ENCODE measurements at regions not wholly inside any gene's neighbourhood (a gene's known extent, or its start where the extent isn't known, plus 50 kb on each side); places are given as distances from the start of the nearest gene placed in this dataset.

GRCh38 chr9:107169796-107170195 lies 113.3 kb upstream of the RAD23B start:
- H3K36me3 Mint-ChIP-seq (ENCODE audit: low read depth) = no peaks in the 10 kb centered on the region
- peaks cover 24% of the 10 kb centered on the region for H3K27me3 Mint-ChIP-seq
- H3K9me3 Mint-ChIP-seq = no peaks in the 10 kb centered on the region
- no peak overlapping the region for H3K27ac Mint-ChIP-seq
- no peak for DNase-seq
- peaks cover 26% of the 10 kb centered on the region for H3K4me1 Mint-ChIP-seq (ENCODE audit: low read depth)
- H3K4me3 Mint-ChIP-seq = no peak overlapping the region

DNA sequence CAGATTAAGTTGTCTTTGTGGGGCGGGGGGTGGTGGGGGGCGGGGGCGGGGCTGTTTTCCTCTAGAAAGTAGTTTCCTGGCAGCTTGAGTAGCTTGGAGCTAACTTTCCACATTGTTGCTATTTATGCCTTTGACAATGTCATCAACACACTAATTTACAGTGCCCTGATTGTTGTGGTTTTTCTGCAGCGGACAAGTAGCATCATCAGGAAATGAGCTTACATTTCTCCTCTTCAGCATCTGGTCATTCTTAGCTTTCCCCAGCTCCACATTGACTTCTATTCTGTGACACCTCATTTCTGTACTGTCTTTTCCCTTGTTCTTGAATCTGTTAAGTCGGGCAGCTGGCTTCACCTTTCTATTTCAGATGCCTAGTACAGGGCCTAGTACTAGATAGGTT lies 112.3 kb upstream of the RAD23B start:
- Mint-ChIP-seq H3K36me3 (ENCODE audit: low read depth) (no peaks in the 10 kb centered on the region), H3K27ac (no peak overlapping the region), H3K4me3 (no peak overlapping the region), H3K27me3 (peaks cover 23% of the 10 kb centered on the region), H3K9me3 (no peaks in the 10 kb centered on the region), H3K4me1 (ENCODE audit: low read depth) (peaks cover 29% of the 10 kb centered on the region)
- no peak for DNase-seq

GRCh38 chr9:107172160-107172978 lies 110.7 kb upstream of the RAD23B start:
- Mint-ChIP-seq H3K4me3 (no peak overlapping the region), H3K27me3 (peaks cover 31% of the 10 kb centered on the region), H3K27ac (peak overlapping the region; percentile 62), H3K4me1 (ENCODE audit: low read depth) (peaks cover 29% of the 10 kb centered on the region), H3K9me3 (no peaks in the 10 kb centered on the region), H3K36me3 (ENCODE audit: low read depth) (no peaks in the 10 kb centered on the region)
- DNase-seq = peak; percentile 64

DNA sequence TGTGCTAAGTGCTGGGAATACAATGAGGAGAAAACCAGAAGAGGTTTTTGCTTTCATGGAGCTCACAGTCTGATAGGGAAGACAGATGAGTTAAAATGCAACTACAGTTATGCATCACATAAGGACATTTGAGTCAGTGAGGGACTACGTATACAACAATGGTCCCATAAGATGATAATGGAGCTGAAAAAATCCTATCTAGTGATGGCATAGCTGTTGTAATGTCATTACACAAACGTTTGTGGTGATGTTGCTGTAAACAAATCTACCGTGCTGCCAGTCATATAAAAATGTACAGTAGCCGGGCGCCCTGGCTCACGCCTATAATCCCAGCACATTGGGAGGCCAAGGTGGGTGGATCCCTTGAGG lies 110.1 kb upstream of the RAD23B start:
- no peak for DNase-seq
- no peaks in the 10 kb centered on the region for H3K9me3 Mint-ChIP-seq
- H3K36me3 Mint-ChIP-seq (ENCODE audit: low read depth) = no peaks in the 10 kb centered on the region
- no peak overlapping the region for H3K4me3 Mint-ChIP-seq
- peak overlapping the region; percentile 62 for H3K27ac Mint-ChIP-seq
- H3K27me3 Mint-ChIP-seq = peaks cover 32% of the 10 kb centered on the region
- peaks cover 29% of the 10 kb centered on the region for H3K4me1 Mint-ChIP-seq (ENCODE audit: low read depth)

- no peaks in the 10 kb centered on the region for H3K9me3 Mint-ChIP-seq
Observed at GRCh38 chr9:107173422-107174180, 109.5 kb upstream of the RAD23B start.

GRCh38 chr9:107174441-107174840 lies 108.6 kb upstream of the RAD23B start:
- Mint-ChIP-seq H3K27me3 (peaks cover 32% of the 10 kb centered on the region), H3K4me3 (no peak overlapping the region), H3K36me3 (ENCODE audit: low read depth) (no peaks in the 10 kb centered on the region), H3K9me3 (no peaks in the 10 kb centered on the region), H3K4me1 (ENCODE audit: low read depth) (peaks cover 29% of the 10 kb centered on the region), H3K27ac (no peak overlapping the region)
- DNase-seq = no peak

More at GRCh38 chr9:107173422-107174180, 109.5 kb upstream of the RAD23B start:
- Mint-ChIP-seq H3K27ac (peak overlapping the region; percentile 23), H3K27me3 (peaks cover 32% of the 10 kb centered on the region), H3K4me3 (no peak overlapping the region), H3K4me1 (ENCODE audit: low read depth) (peaks cover 29% of the 10 kb centered on the region), H3K36me3 (ENCODE audit: low read depth) (no peaks in the 10 kb centered on the region)
- no peak for DNase-seq

GRCh38 chr9:107175041-107175440 lies 108.0 kb upstream of the RAD23B start:
- no peak for DNase-seq
- Mint-ChIP-seq H3K27me3 (peaks cover 34% of the 10 kb centered on the region), H3K4me1 (ENCODE audit: low read depth) (peaks cover 29% of the 10 kb centered on the region), H3K9me3 (no peaks in the 10 kb centered on the region), H3K4me3 (no peak overlapping the region), H3K36me3 (ENCODE audit: low read depth) (no peaks in the 10 kb centered on the region), H3K27ac (no peak overlapping the region)

DNA sequence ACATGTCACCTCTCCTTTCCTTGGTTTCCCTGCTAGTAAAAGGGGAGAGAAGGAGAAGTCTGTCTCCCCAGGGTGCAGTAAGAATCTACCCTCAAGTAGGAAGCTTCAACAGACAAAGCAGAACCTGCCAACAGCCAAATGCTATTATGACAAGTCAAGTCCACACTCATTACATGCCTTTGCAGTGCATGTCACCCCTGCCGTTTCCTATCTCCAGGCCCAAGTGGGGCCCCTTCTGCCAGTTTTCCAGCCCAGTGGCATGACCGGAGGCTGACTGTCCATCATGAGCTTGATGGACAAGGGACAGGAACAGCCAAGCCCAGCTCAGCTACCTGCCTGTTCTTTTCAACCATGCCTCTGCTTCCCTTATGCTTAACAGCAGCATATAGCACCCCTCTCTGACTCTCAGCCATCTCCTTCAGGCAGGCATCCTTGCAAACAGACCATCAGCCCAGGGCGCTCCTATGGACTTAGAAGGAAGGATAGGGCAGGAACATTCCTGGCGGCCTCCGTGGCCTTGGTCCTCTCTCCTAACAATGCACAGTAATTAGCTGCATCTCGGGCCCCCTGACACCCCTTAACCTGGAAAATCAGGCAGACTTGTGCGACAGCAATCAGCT lies 107.2 kb upstream of the RAD23B start:
- Mint-ChIP-seq H3K4me1 (ENCODE audit: low read depth) (peaks cover 29% of the 10 kb centered on the region), H3K27me3 (peaks cover 30% of the 10 kb centered on the region), H3K36me3 (ENCODE audit: low read depth) (no peaks in the 10 kb centered on the region), H3K27ac (no peak overlapping the region), H3K4me3 (no peak overlapping the region), H3K9me3 (no peaks in the 10 kb centered on the region)
- DNase-seq = no peak

- Mint-ChIP-seq H3K4me3 (no peak overlapping the region), H3K4me1 (ENCODE audit: low read depth) (peaks cover 29% of the 10 kb centered on the region), H3K36me3 (ENCODE audit: low read depth) (no peaks in the 10 kb centered on the region), H3K27ac (no peak overlapping the region), H3K9me3 (no peaks in the 10 kb centered on the region), H3K27me3 (peaks cover 35% of the 10 kb centered on the region)
- DNase-seq = no peak
Observed at GRCh38 chr9:107176436-107177151, 106.5 kb upstream of the RAD23B start.

DNA sequence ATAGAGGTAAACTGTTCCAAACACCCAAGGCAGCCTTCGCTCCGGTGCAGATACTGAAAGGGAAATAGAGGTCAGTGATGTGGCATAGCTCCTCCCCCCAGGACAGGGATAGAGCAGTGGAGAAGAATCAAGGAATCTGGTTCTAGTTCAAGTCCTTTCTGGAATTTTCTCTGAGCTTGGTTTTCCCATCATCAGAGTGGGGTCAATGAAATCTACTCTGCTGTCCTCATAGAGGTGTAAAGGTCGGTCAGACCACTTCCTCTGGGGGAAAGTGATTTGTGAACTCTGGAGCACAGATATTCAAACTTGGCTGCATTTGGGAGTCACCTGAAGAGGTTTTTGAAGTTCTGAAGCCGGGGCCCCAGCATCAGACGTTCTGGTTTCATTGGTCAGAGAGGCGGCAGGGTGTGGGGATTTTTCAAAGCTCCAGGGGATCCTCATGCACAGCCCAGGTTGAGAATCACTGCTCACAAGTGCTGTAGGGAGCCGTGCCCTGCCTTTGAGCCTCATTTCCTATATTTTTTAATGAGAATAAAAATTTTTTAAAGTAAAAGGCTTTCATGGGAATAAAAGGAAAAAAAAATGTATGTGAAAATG lies 105.7 kb upstream of the RAD23B start:
- DNase-seq = no peak
- peaks cover 3% of the 10 kb centered on the region for H3K9me3 Mint-ChIP-seq
- H3K27ac Mint-ChIP-seq = no peak overlapping the region
- H3K27me3 Mint-ChIP-seq = peaks cover 40% of the 10 kb centered on the region
- no peaks in the 10 kb centered on the region for H3K36me3 Mint-ChIP-seq (ENCODE audit: low read depth)
- peaks cover 27% of the 10 kb centered on the region for H3K4me1 Mint-ChIP-seq (ENCODE audit: low read depth)
- no peak overlapping the region for H3K4me3 Mint-ChIP-seq

DNA sequence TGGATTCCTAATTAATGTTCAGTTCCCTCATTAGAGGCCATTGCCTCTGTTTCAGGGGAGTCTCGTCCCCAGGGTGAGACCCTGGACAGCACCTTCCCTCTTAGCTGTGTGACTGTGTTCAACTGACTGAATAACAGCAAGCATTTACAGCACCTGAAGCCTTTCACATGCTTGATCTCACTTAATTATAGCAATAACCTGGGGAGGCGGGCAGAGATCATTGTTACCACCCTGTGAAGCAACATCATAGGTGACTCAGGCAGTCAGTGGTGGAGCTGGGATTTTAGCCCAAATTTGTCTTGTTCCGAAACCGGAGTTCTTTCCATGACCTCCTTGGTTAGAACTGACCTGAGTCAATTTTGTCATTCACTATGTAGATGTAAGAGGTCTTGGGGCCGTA lies 105.2 kb upstream of the RAD23B start:
- Mint-ChIP-seq H3K27ac (no peak overlapping the region), H3K36me3 (ENCODE audit: low read depth) (no peaks in the 10 kb centered on the region), H3K9me3 (peaks cover 5% of the 10 kb centered on the region), H3K4me3 (no peak overlapping the region), H3K4me1 (ENCODE audit: low read depth) (peaks cover 22% of the 10 kb centered on the region), H3K27me3 (peaks cover 42% of the 10 kb centered on the region)
- no peak for DNase-seq

DNA sequence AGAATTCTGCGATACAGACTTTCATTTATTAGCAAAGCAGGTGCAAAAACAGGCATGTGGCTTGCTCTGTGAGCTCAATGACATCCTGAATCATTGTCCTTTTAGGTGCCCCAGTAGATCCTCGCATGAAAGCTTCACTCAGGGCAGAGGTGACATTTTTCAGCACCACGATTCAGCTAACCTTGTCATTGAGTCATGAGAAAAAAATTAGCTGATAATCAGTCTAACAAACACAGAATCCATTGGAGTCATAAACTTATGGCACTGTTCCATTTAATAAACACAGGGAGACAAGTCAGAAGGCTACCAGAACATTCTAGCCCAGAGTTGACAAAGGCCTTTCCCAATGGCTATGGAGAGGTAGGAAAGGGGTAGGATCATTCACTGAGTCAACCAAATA lies 104.8 kb upstream of the RAD23B start:
- no peaks in the 10 kb centered on the region for H3K36me3 Mint-ChIP-seq (ENCODE audit: low read depth)
- DNase-seq = no peak
- H3K27me3 Mint-ChIP-seq = peaks cover 45% of the 10 kb centered on the region
- no peak overlapping the region for H3K4me3 Mint-ChIP-seq
- no peak overlapping the region for H3K27ac Mint-ChIP-seq
- H3K9me3 Mint-ChIP-seq = peaks cover 9% of the 10 kb centered on the region
- peaks cover 18% of the 10 kb centered on the region for H3K4me1 Mint-ChIP-seq (ENCODE audit: low read depth)

- H3K27ac Mint-ChIP-seq = no peak overlapping the region
- H3K27me3 Mint-ChIP-seq = peaks cover 52% of the 10 kb centered on the region
Observed at GRCh38 chr9:107180206-107180605, 102.9 kb upstream of the RAD23B start.

GRCh38 chr9:107183176-107183575 lies 99.9 kb upstream of the RAD23B start:
- Mint-ChIP-seq H3K27me3 (peaks cover 52% of the 10 kb centered on the region), H3K36me3 (ENCODE audit: low read depth) (no peaks in the 10 kb centered on the region), H3K4me3 (no peak overlapping the region), H3K27ac (no peak overlapping the region), H3K4me1 (ENCODE audit: low read depth) (no peaks in the 10 kb centered on the region), H3K9me3 (peaks cover 14% of the 10 kb centered on the region)
- DNase-seq = no peak

More at GRCh38 chr9:107180206-107180605, 102.9 kb upstream of the RAD23B start:
- no peak for DNase-seq
- Mint-ChIP-seq H3K9me3 (peaks cover 14% of the 10 kb centered on the region), H3K4me3 (no peak overlapping the region), H3K36me3 (ENCODE audit: low read depth) (no peaks in the 10 kb centered on the region), H3K4me1 (ENCODE audit: low read depth) (no peaks in the 10 kb centered on the region)

All from activated T-cell treated with anti-CD3 and anti-CD28 coated beads, Interleukin-2, amount 50 U/mL, for 24 hours (primary cell).